ENCODE measurements at regions not wholly inside any gene's neighbourhood (a gene's known extent, or its start where the extent isn't known, plus 50 kb on each side); places are given as distances from the start of the nearest gene placed in this dataset.

GRCh38 chr12:91892081-91892855 is 253.4 kb downstream of the BTG1 start:
- no peak for DNase-seq (ENCODE audit: low spot score)
- TF ChIP-seq, protein P1, sequence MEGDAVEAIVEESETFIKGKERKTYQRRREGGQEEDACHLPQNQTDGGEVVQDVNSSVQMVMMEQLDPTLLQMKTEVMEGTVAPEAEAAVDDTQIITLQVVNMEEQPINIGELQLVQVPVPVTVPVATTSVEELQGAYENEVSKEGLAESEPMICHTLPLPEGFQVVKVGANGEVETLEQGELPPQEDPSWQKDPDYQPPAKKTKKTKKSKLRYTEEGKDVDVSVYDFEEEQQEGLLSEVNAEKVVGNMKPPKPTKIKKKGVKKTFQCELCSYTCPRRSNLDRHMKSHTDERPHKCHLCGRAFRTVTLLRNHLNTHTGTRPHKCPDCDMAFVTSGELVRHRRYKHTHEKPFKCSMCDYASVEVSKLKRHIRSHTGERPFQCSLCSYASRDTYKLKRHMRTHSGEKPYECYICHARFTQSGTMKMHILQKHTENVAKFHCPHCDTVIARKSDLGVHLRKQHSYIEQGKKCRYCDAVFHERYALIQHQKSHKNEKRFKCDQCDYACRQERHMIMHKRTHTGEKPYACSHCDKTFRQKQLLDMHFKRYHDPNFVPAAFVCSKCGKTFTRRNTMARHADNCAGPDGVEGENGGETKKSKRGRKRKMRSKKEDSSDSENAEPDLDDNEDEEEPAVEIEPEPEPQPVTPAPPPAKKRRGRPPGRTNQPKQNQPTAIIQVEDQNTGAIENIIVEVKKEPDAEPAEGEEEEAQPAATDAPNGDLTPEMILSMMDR (IDR thresholded peaks at IDR 0.05; ENCODE audit: extremely low read depth, missing control alignments), result no peak

DNA sequence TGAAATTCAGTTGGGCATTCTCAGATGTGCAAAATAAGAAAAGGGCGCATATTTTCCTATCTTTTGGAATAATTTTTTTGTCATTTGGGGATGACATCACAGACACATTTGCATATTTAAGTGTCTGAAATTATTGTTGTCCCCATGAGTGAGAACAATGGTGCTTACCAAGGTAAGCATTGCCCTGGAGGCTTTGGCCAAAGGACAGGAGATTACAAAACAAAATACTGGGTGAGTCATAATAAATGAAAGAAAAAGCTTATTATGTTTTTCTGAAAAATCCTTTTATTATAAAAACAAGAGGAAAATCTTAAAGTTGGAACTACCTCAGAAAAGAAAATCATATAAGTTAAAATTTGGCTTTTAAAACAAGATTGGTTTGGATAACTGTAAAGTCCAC is 254.9 kb downstream of the BTG1 start:
- TF ChIP-seq, protein P1 (IDR thresholded peaks at IDR 0.05; ENCODE audit: extremely low read depth, missing control alignments), result no peak
- no peak for DNase-seq (ENCODE audit: low spot score)

DNA sequence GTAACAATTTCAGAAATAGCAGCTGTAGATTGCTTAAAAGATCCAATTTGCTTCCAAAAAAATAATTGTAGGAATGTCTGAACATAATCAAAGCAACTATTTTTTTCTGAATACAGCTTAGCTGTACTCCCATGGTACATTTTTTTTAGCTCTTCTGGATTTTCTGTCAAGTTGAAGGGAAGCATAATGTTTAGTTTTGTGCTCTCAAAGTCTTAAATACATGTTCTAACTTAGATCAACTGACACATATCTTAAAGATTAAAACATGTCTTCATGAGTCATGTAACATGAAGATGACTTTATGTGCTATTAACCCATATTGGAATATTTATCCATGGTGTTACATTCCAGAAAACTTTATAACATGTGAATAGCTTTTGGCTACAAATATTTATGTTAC is 255.7 kb downstream of the BTG1 start:
- TF ChIP-seq, protein P1 (IDR thresholded peaks at IDR 0.05; ENCODE audit: extremely low read depth, missing control alignments), result no peak
- no peak for DNase-seq (ENCODE audit: low spot score)

DNA sequence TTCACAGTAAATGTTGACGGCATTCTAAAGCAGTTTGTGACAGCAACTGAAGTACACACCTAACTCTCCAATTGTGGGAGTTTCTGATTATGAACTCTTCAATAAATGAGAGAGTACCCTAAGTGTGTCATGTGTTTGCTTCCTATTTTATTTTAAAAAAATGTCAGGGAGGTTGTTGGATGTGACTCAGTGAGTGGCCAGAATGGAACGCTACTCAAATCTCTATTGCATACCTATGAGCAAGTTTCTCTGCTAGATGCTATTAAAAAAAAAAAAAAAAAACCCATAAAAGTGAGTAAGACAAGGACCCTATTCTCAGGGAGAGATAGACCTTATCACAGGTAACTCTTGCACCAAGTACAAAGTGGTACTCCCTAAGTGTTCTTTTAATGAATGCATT is 256.6 kb downstream of the BTG1 start:
- TF ChIP-seq, protein P1 (IDR thresholded peaks at IDR 0.05; ENCODE audit: extremely low read depth, missing control alignments), result no peak
- DNase-seq (ENCODE audit: low spot score), result no peak

DNA sequence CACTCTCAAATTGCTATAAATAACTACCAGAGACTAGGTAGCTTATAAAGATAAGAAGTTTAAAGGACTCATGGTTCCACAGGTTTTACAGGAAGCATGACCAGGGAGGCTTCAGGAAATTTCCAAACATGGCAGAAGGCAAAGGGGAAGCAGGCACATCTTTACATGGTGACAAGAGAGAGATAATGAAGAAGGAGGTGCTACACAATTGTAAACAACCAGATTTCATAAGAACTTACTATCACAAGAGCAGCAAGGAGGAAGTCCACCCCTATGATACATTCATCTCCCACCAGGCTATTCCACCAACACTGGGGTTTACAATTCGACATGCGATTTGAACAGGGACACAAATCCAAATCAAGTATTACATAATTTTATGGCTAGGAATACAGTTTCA is 257.7 kb downstream of the BTG1 start:
- DNase-seq (ENCODE audit: low spot score), result no peak
- TF ChIP-seq, protein P1 (IDR thresholded peaks at IDR 0.05; ENCODE audit: extremely low read depth, missing control alignments), result no peak

DNA sequence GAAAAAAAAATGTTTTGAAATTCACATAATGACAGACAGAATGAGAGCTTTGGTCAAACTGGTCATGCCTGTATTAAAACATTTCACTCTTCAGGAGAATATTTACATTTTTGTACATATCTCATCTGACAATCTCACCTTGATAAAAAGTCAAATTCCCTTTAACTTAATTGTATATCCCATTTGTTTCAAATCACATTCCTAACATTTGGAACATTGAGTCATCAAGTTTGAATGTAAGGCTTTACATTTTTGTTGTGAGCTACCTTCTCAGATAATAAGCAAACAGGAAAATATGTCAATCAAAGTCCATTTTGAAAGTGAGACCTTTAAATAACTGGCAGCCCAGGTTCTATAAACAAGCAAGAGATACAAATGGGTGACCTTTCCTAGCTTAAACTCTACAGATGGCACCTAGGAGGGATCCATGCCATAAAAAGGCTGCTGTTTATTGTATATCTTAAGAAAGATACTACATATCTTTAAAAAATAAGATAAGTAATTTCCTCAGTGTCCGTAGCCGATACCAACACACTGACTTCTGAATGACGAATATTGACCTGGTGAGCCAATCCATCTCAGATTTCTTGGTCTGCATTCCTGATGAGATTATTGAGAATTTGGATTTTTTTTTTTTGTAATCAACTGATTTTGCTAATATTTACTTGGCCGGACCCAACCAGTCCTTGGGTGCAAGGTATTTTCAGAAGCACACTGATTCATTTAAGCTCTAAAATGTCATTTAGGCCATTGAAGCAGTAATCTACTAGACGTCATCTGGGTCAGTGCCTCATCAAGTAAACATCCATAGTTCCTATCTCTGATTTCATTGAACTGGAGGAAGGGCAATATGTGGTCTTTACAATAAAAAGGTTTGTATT is 259.6 kb downstream of the BTG1 start:
- no peak for DNase-seq (ENCODE audit: low spot score)
- TF ChIP-seq, protein P1 (IDR thresholded peaks at IDR 0.05; ENCODE audit: extremely low read depth, missing control alignments), result no peak

- TF ChIP-seq, protein P1 (IDR thresholded peaks at IDR 0.05; ENCODE audit: extremely low read depth, missing control alignments), result no peak
- DNase-seq (ENCODE audit: low spot score), result no peak
Observed at GRCh38 chr12:91884230-91884629, 261.4 kb downstream of the BTG1 start.
